Suprapubic skin (tissue), 4 donors: ENCODE measurements at regions not wholly inside any gene's neighbourhood (a gene's known extent, or its start where the extent isn't known, plus 50 kb on each side); places are given as distances from the start of the nearest gene placed in this dataset.

Experiments used
- DNase-seq, 2 donors: peaks; one replicate each; pipeline ENCODE4 v3.0.0-alpha.2; 2019; ENCODE audit warnings: low spot score in 2 of 2
- H3K27ac ChIP-seq: fragments of 200-600 bp; sonication (generic); one replicate; pipeline ENCODE4 v1.5.1; 2019
- H3K27me3 ChIP-seq: fragments of 200-600 bp; sonication (generic); one replicate; pipeline ENCODE4 v1.5.1; 2019
- H3K36me3 ChIP-seq: fragments of 200-600 bp; sonication (generic); one replicate; pipeline ENCODE4 v1.5.1; 2019
- H3K4me1 ChIP-seq: fragments of 200-600 bp; sonication (generic); one replicate; pipeline ENCODE4 v1.5.1; 2019
- H3K4me3 ChIP-seq: fragments of 200-600 bp; sonication (generic); one replicate; pipeline ENCODE4 v1.5.1; 2019; ENCODE audit warnings: mild to moderate bottlenecking
- H3K9me3 ChIP-seq: fragments of 200-600 bp; sonication (generic); one replicate; pipeline ENCODE4 v1.5.1; 2019
- CTCF ChIP-seq, 2 donors: fragments of 200-600 bp in 1 of 2; fragments of 450-650 bp in 1 of 2; sonication (generic) in 1 of 2; IDR thresholded peaks; one replicate each; pipeline ENCODE4 v1.5.1; 2016 to 2019; ENCODE audit warnings: antibody characterized with exemption in 2 of 2, mild to moderate bottlenecking in 1 of 2, moderate library complexity in 1 of 2
- EP300 ChIP-seq: sonication (generic); formaldehyde crosslinking; IDR thresholded peaks from one replicate; pipeline ENCODE4 v1.6.1; 2017; ENCODE audit warnings: antibody characterized with exemption
- POLR2A ChIP-seq, 2 donors: fragments of 450-650 bp; IDR thresholded peaks; one replicate each; pipeline ENCODE4 v1.6.1; 2017; ENCODE audit warnings: antibody characterized with exemption in 2 of 2, mild to moderate bottlenecking in 2 of 2, moderate library complexity in 2 of 2
- POLR2AphosphoS5 ChIP-seq, 3 donors: sonication (generic); formaldehyde crosslinking; IDR thresholded peaks; one replicate each; pipeline ENCODE4 v1.6.1; 2017; ENCODE audit warnings: antibody characterized with exemption in 3 of 3
- WGBS: methylation state at CpG from one replicate; pipeline ENCODE4 v1.1.5; 2018; 5-methylcytosine and 5-hydroxymethylcytosine counted together

DNA sequence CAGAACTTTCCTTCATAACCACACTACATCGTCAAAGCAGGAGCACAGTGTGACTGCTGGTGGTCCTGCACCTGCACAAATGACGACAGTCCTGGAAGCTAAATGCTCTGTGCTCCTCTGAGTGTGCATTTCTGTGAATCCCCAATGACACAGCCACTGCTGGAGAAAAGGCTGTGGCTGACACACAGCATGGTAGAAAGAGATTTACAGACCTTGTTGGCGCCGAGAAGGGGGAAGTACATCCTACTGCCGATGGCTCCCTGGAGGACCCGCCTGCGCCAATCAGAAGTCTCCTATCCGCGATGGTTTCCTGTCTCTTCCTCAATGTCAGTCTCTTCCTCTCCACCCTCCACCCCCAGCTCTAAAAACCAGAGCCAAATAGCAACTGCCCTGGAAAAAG, 115.4 kb upstream of the RAB4A start:
- H3K27me3 ChIP-seq: no peaks in the 10 kb centered on the region
- no peaks in the 10 kb centered on the region for H3K36me3 ChIP-seq
- 48% methylated on average over 9 of the region's 9 CpGs for WGBS
- H3K27ac ChIP-seq: no peak overlapping the region
- no peaks in the 10 kb centered on the region for H3K4me1 ChIP-seq
- no peak for DNase-seq
- TF ChIP-seq EP300: no peak
- TF ChIP-seq CTCF (IDR thresholded peaks at IDR 0.05): no peak
- no peak for TF ChIP-seq POLR2AphosphoS5 (IDR thresholded peaks at IDR 0.05)
- TF ChIP-seq POLR2A (IDR thresholded peaks at IDR 0.05): no peak
- H3K9me3 ChIP-seq: no peaks in the 10 kb centered on the region
- H3K4me3 ChIP-seq: no peak overlapping the region

GRCh38 chr1:229156872-229157271, 114.0 kb upstream of the RAB4A start:
- Histone ChIP-seq H3K9me3 (no peaks in the 10 kb centered on the region), H3K4me3 (no peak overlapping the region), H3K4me1 (no peaks in the 10 kb centered on the region), H3K36me3 (no peaks in the 10 kb centered on the region), H3K27ac (no peak overlapping the region), H3K27me3 (no peaks in the 10 kb centered on the region)
- DNase-seq: no peak
- 84% methylated on average over 3 of the region's 3 CpGs for WGBS
- TF ChIP-seq POLR2AphosphoS5 (IDR thresholded peaks at IDR 0.05): no peak
- peak; percentile 30 to 42 for TF ChIP-seq CTCF (IDR thresholded peaks at IDR 0.05)

GRCh38 chr1:229157480-229157879, 113.4 kb upstream of the RAB4A start:
- H3K4me1 ChIP-seq: no peaks in the 10 kb centered on the region
- no peak for DNase-seq
- H3K27me3 ChIP-seq: no peaks in the 10 kb centered on the region
- no peak overlapping the region for H3K27ac ChIP-seq
- no peaks in the 10 kb centered on the region for H3K36me3 ChIP-seq
- TF ChIP-seq POLR2A (IDR thresholded peaks at IDR 0.05) (no peak), EP300 (no peak), CTCF (IDR thresholded peaks at IDR 0.05) (no peak), POLR2AphosphoS5 (IDR thresholded peaks at IDR 0.05) (no peak)
- H3K9me3 ChIP-seq: no peaks in the 10 kb centered on the region
- WGBS: 80% methylated on average over 4 of the region's 4 CpGs
- H3K4me3 ChIP-seq: no peak overlapping the region

DNA sequence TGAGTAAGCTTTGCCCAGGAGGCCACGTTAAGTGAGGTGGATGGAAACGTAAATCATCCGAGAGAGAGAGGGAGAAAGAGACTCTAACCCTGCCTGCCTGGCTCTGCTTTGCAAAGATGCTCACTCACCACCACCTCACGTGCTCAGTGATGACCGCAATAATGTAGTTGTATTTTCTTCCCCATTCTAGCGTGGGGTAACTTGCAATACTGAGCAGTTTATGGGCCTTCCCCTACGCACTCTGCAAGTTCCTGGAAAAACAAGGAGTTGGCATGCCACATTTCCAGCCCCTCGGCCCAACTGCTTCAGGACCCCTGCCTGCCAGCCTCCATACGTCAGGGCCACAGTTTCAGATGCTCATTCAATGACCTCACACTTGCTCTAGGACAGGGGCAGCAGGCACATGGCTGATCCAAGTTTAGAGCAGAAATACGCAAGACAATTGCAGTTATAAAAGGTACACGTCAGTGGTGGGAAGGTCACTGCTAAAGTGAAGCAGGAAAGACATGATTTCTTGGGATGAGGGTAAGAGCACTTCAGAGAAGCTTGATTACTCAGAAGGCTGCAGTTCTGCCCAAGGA, 112.5 kb upstream of the RAB4A start:
- Histone ChIP-seq H3K36me3 (no peaks in the 10 kb centered on the region), H3K4me3 (no peak overlapping the region), H3K4me1 (no peaks in the 10 kb centered on the region), H3K27ac (no peak overlapping the region), H3K9me3 (no peaks in the 10 kb centered on the region), H3K27me3 (no peaks in the 10 kb centered on the region)
- TF ChIP-seq EP300: no peak
- 79% methylated on average over 11 of the region's 11 CpGs for WGBS
- DNase-seq: no peak

- H3K36me3 ChIP-seq: no peaks in the 10 kb centered on the region
- H3K9me3 ChIP-seq: no peaks in the 10 kb centered on the region
- no peaks in the 10 kb centered on the region for H3K27me3 ChIP-seq
- no peaks in the 10 kb centered on the region for H3K4me1 ChIP-seq
- no peak overlapping the region for H3K4me3 ChIP-seq
- TF ChIP-seq POLR2AphosphoS5 (IDR thresholded peaks at IDR 0.05): no peak
- TF ChIP-seq CTCF (IDR thresholded peaks at IDR 0.05): no peak
- no peak for TF ChIP-seq EP300
- TF ChIP-seq POLR2A (IDR thresholded peaks at IDR 0.05): no peak
- no peak overlapping the region for H3K27ac ChIP-seq
- DNase-seq: no peak
- 52% methylated on average over 4 of the region's 4 CpGs for WGBS
Measured at GRCh38 chr1:229158927-229159326, 112.0 kb upstream of the RAB4A start.
